Transverse colon (tissue), 3 donors: ENCODE measurements at regions not wholly inside any gene's neighbourhood (a gene's known extent, or its start where the extent isn't known, plus 50 kb on each side); places are given as distances from the start of the nearest gene placed in this dataset.

Experiments used
- CTCF ChIP-seq, 5 experiments: fragments of 200-600 bp in 3 of 5; fragments of 450-650 bp in 2 of 5; sonication (generic) in 3 of 5; IDR thresholded peaks; 1 replicate in 2 of 5; 2 replicates in 3 of 5; pipeline ENCODE4 v1.5.1; 2016 to 2017; ENCODE audit warnings: antibody characterized with exemption in 5 of 5, inconsistent platforms in 3 of 5, mild to moderate bottlenecking in 2 of 5, moderate library complexity in 1 of 5
- POLR2A ChIP-seq: fragments of 450-650 bp; IDR thresholded peaks from one replicate; pipeline ENCODE4 v1.6.1; 2016; ENCODE audit warnings: antibody characterized with exemption, mild to moderate bottlenecking, moderate library complexity

GRCh38 chr5:124575725-124576124 lies 170.7 kb downstream of the ZNF608 start:
- TF ChIP-seq CTCF (IDR thresholded peaks at IDR 0.05), result no peak
- TF ChIP-seq POLR2A, result no peak
